ENCODE measurements at regions not wholly inside any gene's neighbourhood (a gene's known extent, or its start where the extent isn't known, plus 50 kb on each side); places are given as distances from the start of the nearest gene placed in this dataset.

- 93 to 98% methylated on average over 2 of the region's 2 CpGs for WGBS, 2 experiments
Observed at GRCh38 chr9:89822996-89823395, 218.2 kb downstream of the GADD45G start.

DNA sequence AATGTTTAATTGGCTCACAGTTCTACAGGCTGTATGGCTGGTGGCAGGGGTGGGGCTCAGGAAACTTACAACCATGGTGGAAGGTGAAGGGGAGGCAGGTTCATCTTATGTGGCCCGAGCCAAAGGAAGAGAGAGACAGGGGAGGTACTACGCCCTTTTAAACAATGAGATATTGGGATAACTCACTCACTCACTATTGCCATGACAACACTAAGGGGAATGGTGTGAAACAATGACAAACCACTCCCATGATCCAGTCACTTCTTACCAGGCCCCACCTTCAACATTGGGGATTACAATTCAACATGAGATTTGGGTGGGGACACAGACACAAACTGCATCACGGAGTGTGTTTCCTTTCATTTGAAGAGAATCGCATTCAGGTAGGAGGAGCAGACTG is 220.9 kb downstream of the GADD45G start:
- Histone ChIP-seq H3K27me3 (ENCODE audit: control insufficient read depth, insufficient read depth, low read length, poor library complexity, severe bottlenecking) (no peaks in the 10 kb centered on the region), H3K9me3 (ENCODE audit: control insufficient read depth, low read length) (no peaks in the 10 kb centered on the region), H3K4me3 (ENCODE audit: insufficient read depth, low read depth, low read length) (no peak overlapping the region), H3K27ac (ENCODE audit: insufficient read depth, low read depth, low read length, poor library complexity, severe bottlenecking) (no peak overlapping the region), H3K4me1 (ENCODE audit: control insufficient read depth, insufficient read depth, low read length) (no peaks in the 10 kb centered on the region), H3K36me3 (ENCODE audit: control insufficient read depth, insufficient read depth, low read length) (no peaks in the 10 kb centered on the region)
- 86 to 98% methylated on average over 2 to 4 of the region's 4 CpGs for WGBS, 2 experiments

More at GRCh38 chr9:89822996-89823395, 218.2 kb downstream of the GADD45G start:
- no peaks in the 10 kb centered on the region for H3K4me1 ChIP-seq (ENCODE audit: control insufficient read depth, insufficient read depth, low read length)
- H3K4me3 ChIP-seq (ENCODE audit: insufficient read depth, low read depth, low read length), result no peak overlapping the region
- no peak overlapping the region for H3K27ac ChIP-seq (ENCODE audit: insufficient read depth, low read depth, low read length, poor library complexity, severe bottlenecking)
- H3K9me3 ChIP-seq (ENCODE audit: control insufficient read depth, low read length), result no peaks in the 10 kb centered on the region
- no peaks in the 10 kb centered on the region for H3K27me3 ChIP-seq (ENCODE audit: control insufficient read depth, insufficient read depth, low read length, poor library complexity, severe bottlenecking)
- no peaks in the 10 kb centered on the region for H3K36me3 ChIP-seq (ENCODE audit: control insufficient read depth, insufficient read depth, low read length)

GRCh38 chr9:89826186-89826585 is 221.4 kb downstream of the GADD45G start:
- whole genome bisulfite sequencing, 2 experiments, result 94 to 95% methylated on average over 8 of the region's 8 CpGs
- no peaks in the 10 kb centered on the region for H3K4me1 ChIP-seq (ENCODE audit: control insufficient read depth, insufficient read depth, low read length)
- no peak overlapping the region for H3K4me3 ChIP-seq (ENCODE audit: insufficient read depth, low read depth, low read length)
- no peaks in the 10 kb centered on the region for H3K9me3 ChIP-seq (ENCODE audit: control insufficient read depth, low read length)
- no peak overlapping the region for H3K27ac ChIP-seq (ENCODE audit: insufficient read depth, low read depth, low read length, poor library complexity, severe bottlenecking)
- no peaks in the 10 kb centered on the region for H3K36me3 ChIP-seq (ENCODE audit: control insufficient read depth, insufficient read depth, low read length)
- no peaks in the 10 kb centered on the region for H3K27me3 ChIP-seq (ENCODE audit: control insufficient read depth, insufficient read depth, low read length, poor library complexity, severe bottlenecking)

DNA sequence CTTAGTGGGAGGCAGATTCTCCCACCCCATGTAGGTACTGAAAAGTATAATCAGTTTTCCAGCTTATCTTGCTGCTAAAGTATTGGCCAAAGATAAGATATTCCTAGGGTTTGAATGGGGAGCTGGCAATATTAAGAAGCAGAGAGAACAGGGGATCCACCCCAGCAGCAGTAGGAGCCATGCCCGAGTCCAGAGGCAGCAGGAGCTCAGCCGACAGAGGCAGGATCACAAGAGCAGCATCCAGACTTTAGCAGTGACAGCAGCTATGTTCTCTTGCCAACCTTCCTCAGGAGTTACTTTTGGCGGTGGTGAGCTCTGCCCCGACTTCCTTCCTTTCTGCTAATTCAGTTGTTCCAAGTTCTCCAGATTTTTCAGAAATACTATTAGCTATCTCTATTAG is 224.5 kb downstream of the GADD45G start:
- H3K36me3 ChIP-seq (ENCODE audit: control insufficient read depth, insufficient read depth, low read length), result no peaks in the 10 kb centered on the region
- no peaks in the 10 kb centered on the region for H3K9me3 ChIP-seq (ENCODE audit: control insufficient read depth, low read length)
- no peaks in the 10 kb centered on the region for H3K27me3 ChIP-seq (ENCODE audit: control insufficient read depth, insufficient read depth, low read length, poor library complexity, severe bottlenecking)
- no peak overlapping the region for H3K27ac ChIP-seq (ENCODE audit: insufficient read depth, low read depth, low read length, poor library complexity, severe bottlenecking)
- 87 to 90% methylated on average over 4 of the region's 4 CpGs for WGBS, 2 experiments
- no peak overlapping the region for H3K4me3 ChIP-seq (ENCODE audit: insufficient read depth, low read depth, low read length)
- no peaks in the 10 kb centered on the region for H3K4me1 ChIP-seq (ENCODE audit: control insufficient read depth, insufficient read depth, low read length)

- Histone ChIP-seq H3K4me3 (ENCODE audit: insufficient read depth, low read depth, low read length) (no peak overlapping the region), H3K4me1 (ENCODE audit: control insufficient read depth, insufficient read depth, low read length) (no peaks in the 10 kb centered on the region), H3K36me3 (ENCODE audit: control insufficient read depth, insufficient read depth, low read length) (no peaks in the 10 kb centered on the region), H3K9me3 (ENCODE audit: control insufficient read depth, low read length) (no peaks in the 10 kb centered on the region), H3K27me3 (ENCODE audit: control insufficient read depth, insufficient read depth, low read length, poor library complexity, severe bottlenecking) (no peaks in the 10 kb centered on the region), H3K27ac (ENCODE audit: insufficient read depth, low read depth, low read length, poor library complexity, severe bottlenecking) (no peak overlapping the region)
- 88 to 92% methylated on average over 5 of the region's 5 CpGs for WGBS, 2 experiments
Observed at GRCh38 chr9:89835666-89836065, 230.9 kb downstream of the GADD45G start.

GRCh38 chr9:89837162-89837933 is 232.5 kb downstream of the GADD45G start:
- no peaks in the 10 kb centered on the region for H3K9me3 ChIP-seq (ENCODE audit: control insufficient read depth, low read length)
- no peaks in the 10 kb centered on the region for H3K36me3 ChIP-seq (ENCODE audit: control insufficient read depth, insufficient read depth, low read length)
- no peak overlapping the region for H3K4me3 ChIP-seq (ENCODE audit: insufficient read depth, low read depth, low read length)
- 87 to 88% methylated on average over 10 to 11 of the region's 11 CpGs for WGBS, 2 experiments
- no peak overlapping the region for H3K27ac ChIP-seq (ENCODE audit: insufficient read depth, low read depth, low read length, poor library complexity, severe bottlenecking)
- H3K4me1 ChIP-seq (ENCODE audit: control insufficient read depth, insufficient read depth, low read length), result no peaks in the 10 kb centered on the region
- H3K27me3 ChIP-seq (ENCODE audit: control insufficient read depth, insufficient read depth, low read length, poor library complexity, severe bottlenecking), result no peaks in the 10 kb centered on the region

DNA sequence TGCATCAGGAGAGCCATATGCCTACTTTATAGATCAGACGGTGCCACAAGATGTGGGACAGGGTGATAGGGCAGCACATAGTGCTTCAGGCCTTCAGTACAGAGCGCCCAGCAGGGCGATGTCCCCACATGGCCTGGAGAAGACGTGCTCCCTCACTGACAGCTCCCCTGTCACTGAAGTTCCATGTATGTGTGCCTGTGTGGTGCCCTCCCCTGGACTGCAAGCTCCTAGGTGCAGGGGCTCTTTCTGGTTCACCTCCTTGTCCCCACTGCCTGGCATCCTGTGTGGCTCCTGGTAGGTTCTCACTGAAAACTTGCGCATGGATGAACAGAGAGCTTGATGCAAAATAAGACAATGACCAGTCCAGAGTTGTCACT is 233.1 kb downstream of the GADD45G start:
- Histone ChIP-seq H3K27ac (ENCODE audit: insufficient read depth, low read depth, low read length, poor library complexity, severe bottlenecking) (no peak overlapping the region), H3K4me3 (ENCODE audit: insufficient read depth, low read depth, low read length) (no peak overlapping the region), H3K36me3 (ENCODE audit: control insufficient read depth, insufficient read depth, low read length) (no peaks in the 10 kb centered on the region), H3K4me1 (ENCODE audit: control insufficient read depth, insufficient read depth, low read length) (no peaks in the 10 kb centered on the region), H3K27me3 (ENCODE audit: control insufficient read depth, insufficient read depth, low read length, poor library complexity, severe bottlenecking) (no peaks in the 10 kb centered on the region), H3K9me3 (ENCODE audit: control insufficient read depth, low read length) (no peaks in the 10 kb centered on the region)
- 91 to 96% methylated on average over 5 of the region's 5 CpGs for WGBS, 2 experiments

DNA sequence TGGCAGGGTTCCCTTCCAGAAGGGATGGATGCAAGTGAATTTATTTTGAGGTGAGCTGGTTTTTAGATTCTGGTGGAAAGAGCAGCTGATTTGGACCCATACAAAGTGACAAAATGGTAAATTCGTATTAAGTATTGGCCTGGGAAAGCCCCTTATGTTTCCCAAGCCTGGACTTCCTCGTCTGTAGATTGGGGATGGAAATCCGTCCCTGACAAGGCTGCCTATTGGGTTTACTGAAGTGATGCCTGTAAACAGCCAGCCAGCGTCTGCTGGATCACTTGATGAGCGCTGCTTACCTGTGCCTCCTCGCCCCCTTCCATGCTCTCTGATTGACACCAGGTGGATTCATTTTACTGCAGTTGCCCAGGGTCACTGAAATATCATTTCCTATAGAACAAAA is 233.8 kb downstream of the GADD45G start:
- Histone ChIP-seq H3K9me3 (ENCODE audit: control insufficient read depth, low read length) (no peaks in the 10 kb centered on the region), H3K4me3 (ENCODE audit: insufficient read depth, low read depth, low read length) (no peak overlapping the region), H3K27me3 (ENCODE audit: control insufficient read depth, insufficient read depth, low read length, poor library complexity, severe bottlenecking) (no peaks in the 10 kb centered on the region), H3K4me1 (ENCODE audit: control insufficient read depth, insufficient read depth, low read length) (no peaks in the 10 kb centered on the region), H3K36me3 (ENCODE audit: control insufficient read depth, insufficient read depth, low read length) (no peaks in the 10 kb centered on the region), H3K27ac (ENCODE audit: insufficient read depth, low read depth, low read length, poor library complexity, severe bottlenecking) (no peak overlapping the region)
- 89 to 93% methylated on average over 6 of the region's 6 CpGs for WGBS, 2 experiments

DNA sequence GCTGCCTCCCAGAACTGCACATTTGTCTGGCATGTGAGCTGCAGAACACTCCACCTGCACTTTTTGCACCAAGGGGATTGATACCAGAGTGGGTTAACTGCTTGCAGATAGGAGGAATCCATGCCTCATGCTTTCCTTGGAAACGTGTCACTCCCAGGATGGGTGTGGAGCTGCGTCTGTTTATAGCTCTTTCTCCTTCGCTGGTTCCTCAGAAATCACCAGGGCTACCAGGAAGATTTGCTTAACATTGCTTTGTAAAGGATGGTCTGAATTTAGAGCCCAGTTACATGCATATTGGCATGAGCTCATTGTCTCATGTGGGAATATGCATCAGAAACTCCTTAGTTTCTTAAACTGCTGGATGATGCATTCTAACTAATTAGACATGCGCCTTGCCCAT is 234.6 kb downstream of the GADD45G start:
- Histone ChIP-seq H3K4me3 (ENCODE audit: insufficient read depth, low read depth, low read length) (no peak overlapping the region), H3K27me3 (ENCODE audit: control insufficient read depth, insufficient read depth, low read length, poor library complexity, severe bottlenecking) (no peaks in the 10 kb centered on the region), H3K4me1 (ENCODE audit: control insufficient read depth, insufficient read depth, low read length) (no peaks in the 10 kb centered on the region), H3K27ac (ENCODE audit: insufficient read depth, low read depth, low read length, poor library complexity, severe bottlenecking) (no peak overlapping the region), H3K9me3 (ENCODE audit: control insufficient read depth, low read length) (no peaks in the 10 kb centered on the region), H3K36me3 (ENCODE audit: control insufficient read depth, insufficient read depth, low read length) (no peaks in the 10 kb centered on the region)
- 78 to 85% methylated on average over 4 of the region's 4 CpGs for WGBS, 2 experiments

- Histone ChIP-seq H3K27me3 (ENCODE audit: control insufficient read depth, insufficient read depth, low read length, poor library complexity, severe bottlenecking) (no peaks in the 10 kb centered on the region), H3K4me3 (ENCODE audit: insufficient read depth, low read depth, low read length) (no peak overlapping the region), H3K27ac (ENCODE audit: insufficient read depth, low read depth, low read length, poor library complexity, severe bottlenecking) (no peak overlapping the region), H3K36me3 (ENCODE audit: control insufficient read depth, insufficient read depth, low read length) (no peaks in the 10 kb centered on the region), H3K4me1 (ENCODE audit: control insufficient read depth, insufficient read depth, low read length) (no peaks in the 10 kb centered on the region), H3K9me3 (ENCODE audit: control insufficient read depth, low read length) (no peaks in the 10 kb centered on the region)
- 77 to 78% methylated on average over 7 of the region's 7 CpGs for WGBS, 2 experiments
Observed at GRCh38 chr9:89839952-89840351, 235.1 kb downstream of the GADD45G start.
